CD4-positive, CD25-positive, alpha-beta regulatory T cell (primary cell): ENCODE measurements at regions not wholly inside any gene's neighbourhood (a gene's known extent, or its start where the extent isn't known, plus 50 kb on each side); places are given as distances from the start of the nearest gene placed in this dataset.
"Not testable (repeated sequence)": the region's sequence is repeated elsewhere in the genome, so short reads cannot be mapped to it uniquely, and the experiment has no call there.

ENCODE experiments used
- ATAC-seq, 2 donors: fragments of 150-1000 bp; cut with Tn5 transposase; one replicate each; pipeline ENCODE4 v1.10.0; 2021; ENCODE audit warnings: low read depth in 2 of 2, moderate number of reproducible peaks in 2 of 2, moderate library complexity in 1 of 2
- DNase-seq, 3 donors: peaks; one replicate each; pipeline versions ENCODE4 v3.0.0 to v3.0.0-alpha.2; 2012 to 2022; ENCODE audit warnings: mixed read lengths in 1 of 3
- H3K27ac ChIP-seq: one replicate; pipeline ENCODE4 v1.7.0; 2013; ENCODE audit warnings: mild to moderate bottlenecking, low read length; ENCODE audit not compliant: insufficient read depth, poor library complexity, severe bottlenecking
- H3K27me3 ChIP-seq: one replicate; pipeline ENCODE4 v1.7.0; 2013; ENCODE audit warnings: low read length; ENCODE audit not compliant: control insufficient read depth, insufficient read depth
- H3K36me3 ChIP-seq: one replicate; pipeline ENCODE4 v1.7.0; 2013; ENCODE audit warnings: mild to moderate bottlenecking, low read length, moderate library complexity; ENCODE audit not compliant: control insufficient read depth, insufficient read depth
- H3K4me1 ChIP-seq: 2 replicates; pipeline ENCODE4 v1.7.0; 2013; ENCODE audit warnings: mild to moderate bottlenecking, low read length; ENCODE audit not compliant: insufficient read depth, control insufficient read depth, poor library complexity, severe bottlenecking
- H3K4me3 ChIP-seq: one replicate; pipeline ENCODE4 v1.7.0; 2013; ENCODE audit warnings: low read depth, mild to moderate bottlenecking, low read length, moderate library complexity
- H3K9me3 ChIP-seq, 2 experiments: 1 replicate in 1 of 2; 2 replicates in 1 of 2; pipeline ENCODE4 v1.7.0; 2013; ENCODE audit warnings: low read length in 2 of 2, mild to moderate bottlenecking in 1 of 2, moderate library complexity in 1 of 2; ENCODE audit not compliant: control insufficient read depth in 2 of 2
- H3K27ac Mint-ChIP-seq, 3 donors: one replicate each; pipeline ENCODE4 v1.8.0; 2020 to 2022; ENCODE audit warnings: mild to moderate bottlenecking in 3 of 3, mixed read lengths in 3 of 3, moderate library complexity in 2 of 3
- H3K27me3 Mint-ChIP-seq: one replicate; pipeline ENCODE4 v1.8.0; 2022; ENCODE audit warnings: mild to moderate bottlenecking, mixed read lengths
- H3K36me3 Mint-ChIP-seq: one replicate; pipeline ENCODE4 v1.8.0; 2020; ENCODE audit warnings: mixed read lengths
- H3K4me1 Mint-ChIP-seq, 4 donors: one replicate each; pipeline ENCODE4 v1.8.0; 2020 to 2022; ENCODE audit warnings: mixed read lengths in 4 of 4, mild to moderate bottlenecking in 1 of 4
- H3K4me3 Mint-ChIP-seq, 4 donors: one replicate each; pipeline ENCODE4 v1.8.0; 2020 to 2022; ENCODE audit warnings: mild to moderate bottlenecking in 4 of 4, mixed read lengths in 4 of 4, moderate library complexity in 3 of 4
- H3K9me3 Mint-ChIP-seq, 7 donors: one replicate each; pipeline ENCODE4 v1.8.0; 2020 to 2022; ENCODE audit warnings: mixed read lengths in 7 of 7, mild to moderate bottlenecking in 3 of 7, moderate library complexity in 2 of 7

- no peaks in the 10 kb centered on the region for H3K4me1 ChIP-seq
- H3K27me3 Mint-ChIP-seq = no peaks in the 10 kb centered on the region
- H3K27ac ChIP-seq = no peak overlapping the region
- no peak overlapping the region for H3K4me3 Mint-ChIP-seq
- no peaks in the 10 kb centered on the region for H3K27me3 ChIP-seq
- peaks cover 7 to 21% of the 10 kb centered on the region in 2 experiments for H3K9me3 ChIP-seq
- no peaks in the 10 kb centered on the region for H3K36me3 Mint-ChIP-seq
- H3K4me1 Mint-ChIP-seq = no peaks in the 10 kb centered on the region
- H3K27ac Mint-ChIP-seq = no peak overlapping the region
- H3K4me3 ChIP-seq = no peak overlapping the region
- DNase-seq (no peak), ATAC-seq (no peak)
- H3K9me3 Mint-ChIP-seq = peaks cover 0 to 28% (median 5%) of the 10 kb centered on the region in 7 donors
- no peaks in the 10 kb centered on the region for H3K36me3 ChIP-seq
Measured at GRCh38 chr5:23893561-23893960, 386.2 kb downstream of the PRDM9 start.

GRCh38 chr5:23895614-23896013, 388.2 kb downstream of the PRDM9 start:
- no peaks in the 10 kb centered on the region for H3K36me3 Mint-ChIP-seq
- Histone ChIP-seq H3K27ac (no peak overlapping the region), H3K27me3 (no peaks in the 10 kb centered on the region), H3K4me3 (no peak overlapping the region), H3K9me3 (peaks cover 11 to 15% of the 10 kb centered on the region in 2 experiments), H3K4me1 (no peaks in the 10 kb centered on the region), H3K36me3 (no peaks in the 10 kb centered on the region)
- ATAC-seq (no peak), DNase-seq (no peak)
- H3K4me3 Mint-ChIP-seq = no peak overlapping the region
- no peak overlapping the region for H3K27ac Mint-ChIP-seq
- H3K9me3 Mint-ChIP-seq = peaks cover 0 to 32% (median 5%) of the 10 kb centered on the region in 7 donors
- no peaks in the 10 kb centered on the region for H3K27me3 Mint-ChIP-seq
- H3K4me1 Mint-ChIP-seq = no peaks in the 10 kb centered on the region

- Mint-ChIP-seq H3K27me3 (no peaks in the 10 kb centered on the region), H3K9me3 (peaks cover 0 to 30% (median 7%) of the 10 kb centered on the region in 7 donors), H3K36me3 (no peaks in the 10 kb centered on the region), H3K27ac (no peak overlapping the region), H3K4me3 (no peak overlapping the region), H3K4me1 (no peaks in the 10 kb centered on the region)
- no peaks in the 10 kb centered on the region for H3K27me3 ChIP-seq
- H3K27ac ChIP-seq = no peak overlapping the region
- H3K4me3 ChIP-seq = no peak overlapping the region
- no peak for DNase-seq
- no peak for ATAC-seq
- H3K9me3 ChIP-seq = peaks cover 0 to 2% of the 10 kb centered on the region in 2 experiments
- no peaks in the 10 kb centered on the region for H3K36me3 ChIP-seq
- no peaks in the 10 kb centered on the region for H3K4me1 ChIP-seq
Measured at GRCh38 chr5:23930985-23931384, 423.6 kb downstream of the PRDM9 start.

- H3K4me3 ChIP-seq, DNase-seq, H3K27ac Mint-ChIP-seq, H3K9me3 ChIP-seq, H3K36me3 ChIP-seq, H3K27me3 ChIP-seq, H3K4me1 Mint-ChIP-seq, H3K36me3 Mint-ChIP-seq, H3K27ac ChIP-seq, ATAC-seq, H3K27me3 Mint-ChIP-seq, H3K4me1 ChIP-seq: not testable (repeated sequence)
- Mint-ChIP-seq H3K9me3 (peaks cover 1 to 24% (median 9%) of the 10 kb centered on the region in 7 donors), H3K4me3 (peak overlapping the region in 1 of 4 donors; percentile 50)
Measured at GRCh38 chr5:23951261-23951928, 444.0 kb downstream of the PRDM9 start.

- no peaks in the 10 kb centered on the region for H3K36me3 Mint-ChIP-seq
Measured at GRCh38 chr5:23963449-23963848, 456.0 kb downstream of the PRDM9 start.

GRCh38 chr5:23977365-23977764, 470.0 kb downstream of the PRDM9 start:
- Mint-ChIP-seq H3K27ac (no peak overlapping the region), H3K4me1 (no peaks in the 10 kb centered on the region), H3K36me3 (no peaks in the 10 kb centered on the region), H3K27me3 (no peaks in the 10 kb centered on the region), H3K4me3 (no peak overlapping the region), H3K9me3 (peaks cover 0 to 44% (median 15%) of the 10 kb centered on the region in 7 donors)
- no peaks in the 10 kb centered on the region for H3K27me3 ChIP-seq
- no peak overlapping the region for H3K4me3 ChIP-seq
- no peaks in the 10 kb centered on the region for H3K4me1 ChIP-seq
- DNase-seq (no peak), ATAC-seq (no peak)
- peaks cover 9 to 16% of the 10 kb centered on the region in 2 experiments for H3K9me3 ChIP-seq
- H3K36me3 ChIP-seq = no peaks in the 10 kb centered on the region
- no peak overlapping the region for H3K27ac ChIP-seq

More at GRCh38 chr5:23963449-23963848, 456.0 kb downstream of the PRDM9 start:
- Histone ChIP-seq H3K36me3 (no peaks in the 10 kb centered on the region), H3K4me1 (no peaks in the 10 kb centered on the region), H3K9me3 (peaks cover 0 to 5% of the 10 kb centered on the region in 2 experiments), H3K27ac (no peak overlapping the region), H3K4me3 (no peak overlapping the region), H3K27me3 (no peaks in the 10 kb centered on the region)
- ATAC-seq = no peak
- no peak for DNase-seq
- no peak overlapping the region for H3K4me3 Mint-ChIP-seq
- no peak overlapping the region for H3K27ac Mint-ChIP-seq
- peaks cover 2 to 21% (median 8%) of the 10 kb centered on the region in 7 donors for H3K9me3 Mint-ChIP-seq
- H3K4me1 Mint-ChIP-seq = peaks cover 0 to 5% (median 0%) of the 10 kb centered on the region in 4 donors
- H3K27me3 Mint-ChIP-seq = no peaks in the 10 kb centered on the region

- Histone ChIP-seq H3K36me3 (no peaks in the 10 kb centered on the region), H3K27ac (no peak overlapping the region), H3K4me3 (no peak overlapping the region), H3K27me3 (no peaks in the 10 kb centered on the region), H3K9me3 (peaks cover 9 to 16% of the 10 kb centered on the region in 2 experiments), H3K4me1 (no peaks in the 10 kb centered on the region)
- no peaks in the 10 kb centered on the region for H3K36me3 Mint-ChIP-seq
- H3K9me3 Mint-ChIP-seq = peaks cover 0 to 48% (median 15%) of the 10 kb centered on the region in 7 donors
- no peak overlapping the region for H3K4me3 Mint-ChIP-seq
- DNase-seq (peak in 1 of 3 donors; percentile 3), ATAC-seq (no peak)
- H3K4me1 Mint-ChIP-seq = no peaks in the 10 kb centered on the region
- no peak overlapping the region for H3K27ac Mint-ChIP-seq
- H3K27me3 Mint-ChIP-seq = no peaks in the 10 kb centered on the region
Measured at GRCh38 chr5:23977997-23978396, 470.6 kb downstream of the PRDM9 start.

- no peak overlapping the region for H3K27ac Mint-ChIP-seq
- H3K4me3 Mint-ChIP-seq = no peak overlapping the region
- no peaks in the 10 kb centered on the region for H3K27me3 Mint-ChIP-seq
- Histone ChIP-seq H3K27ac (no peak overlapping the region), H3K27me3 (no peaks in the 10 kb centered on the region), H3K9me3 (peaks cover 0 to 10% of the 10 kb centered on the region in 2 experiments), H3K36me3 (no peaks in the 10 kb centered on the region), H3K4me1 (no peaks in the 10 kb centered on the region), H3K4me3 (no peak overlapping the region)
- DNase-seq = no peak
- H3K9me3 Mint-ChIP-seq = peaks cover 0 to 30% (median 11%) of the 10 kb centered on the region in 7 donors
- H3K4me1 Mint-ChIP-seq = no peaks in the 10 kb centered on the region
- no peaks in the 10 kb centered on the region for H3K36me3 Mint-ChIP-seq
- ATAC-seq = no peak
Measured at GRCh38 chr5:23991406-23991805, 484.0 kb downstream of the PRDM9 start.
